Mucosa of rectum (tissue), 2 donors: ENCODE measurements at regions not wholly inside any gene's neighbourhood (a gene's known extent, or its start where the extent isn't known, plus 50 kb on each side); places are given as distances from the start of the nearest gene placed in this dataset.

Source experiments
- H3K27ac ChIP-seq, 2 donors: one replicate each; pipeline ENCODE4 v1.7.0; 2013; ENCODE audit warnings: inconsistent platforms in 2 of 2, low read depth in 2 of 2, low read length in 2 of 2
- H3K27me3 ChIP-seq, 2 donors: one replicate each; pipeline ENCODE4 v1.7.0; 2013; ENCODE audit warnings: low read length in 2 of 2; ENCODE audit not compliant: control insufficient read depth in 2 of 2, insufficient read depth in 2 of 2
- H3K36me3 ChIP-seq, 2 donors: one replicate each; pipeline ENCODE4 v1.7.0; 2013; ENCODE audit warnings: low read length in 2 of 2; ENCODE audit not compliant: control insufficient read depth in 2 of 2, insufficient read depth in 2 of 2
- H3K4me1 ChIP-seq, 2 donors: one replicate each; pipeline ENCODE4 v1.7.0; 2013; ENCODE audit warnings: low read length in 2 of 2, mild to moderate bottlenecking in 1 of 2; ENCODE audit not compliant: control insufficient read depth in 2 of 2, insufficient read depth in 2 of 2
- H3K4me3 ChIP-seq, 2 donors: one replicate each; pipeline ENCODE4 v1.7.0; 2013; ENCODE audit warnings: low read length in 2 of 2
- H3K9ac ChIP-seq, 2 donors: one replicate each; pipeline ENCODE4 v1.7.0; 2013; ENCODE audit warnings: low read length in 2 of 2, low read depth in 1 of 2, mild to moderate bottlenecking in 1 of 2
- H3K9me3 ChIP-seq, 2 donors: one replicate each; pipeline ENCODE4 v1.7.0; 2013; ENCODE audit warnings: low read length in 2 of 2; ENCODE audit not compliant: control insufficient read depth in 2 of 2
- donor health status: healthy.
- donor health status: Normal muscosa, but diverticular disease.

- Histone ChIP-seq H3K4me1 (no peaks in the 10 kb centered on the region), H3K9ac (no peak overlapping the region), H3K4me3 (no peak overlapping the region), H3K36me3 (no peaks in the 10 kb centered on the region), H3K27me3 (no peaks in the 10 kb centered on the region), H3K9me3 (no peaks in the 10 kb centered on the region), H3K27ac (no peak overlapping the region)
Measured at GRCh38 chr11:98940913-98941312, 79.8 kb upstream of the CNTN5 start.

DNA sequence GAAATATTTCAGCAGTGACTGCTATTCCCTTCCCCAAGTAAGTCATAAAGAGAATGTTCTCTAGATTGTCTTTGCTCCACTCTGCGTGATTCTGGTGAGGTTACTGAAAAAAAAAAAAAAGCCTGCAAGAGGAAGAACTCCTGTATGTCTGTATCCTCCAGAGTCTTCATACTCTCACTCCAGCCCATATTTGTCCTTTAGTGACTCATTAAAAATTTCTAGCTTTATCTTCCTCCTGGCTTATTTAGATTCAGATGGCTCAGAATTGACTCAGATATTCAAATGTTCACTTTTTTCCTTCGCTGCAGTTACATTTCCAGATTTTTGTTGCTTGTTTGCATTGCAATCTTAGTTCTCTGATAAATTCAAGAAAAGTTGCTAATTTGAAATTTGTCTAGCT lies 76.3 kb upstream of the CNTN5 start:
- H3K36me3 ChIP-seq, result no peaks in the 10 kb centered on the region
- no peaks in the 10 kb centered on the region for H3K9me3 ChIP-seq
- no peak overlapping the region for H3K9ac ChIP-seq
- no peaks in the 10 kb centered on the region for H3K27me3 ChIP-seq
- no peak overlapping the region for H3K27ac ChIP-seq
- no peak overlapping the region for H3K4me3 ChIP-seq
- H3K4me1 ChIP-seq, result no peaks in the 10 kb centered on the region

DNA sequence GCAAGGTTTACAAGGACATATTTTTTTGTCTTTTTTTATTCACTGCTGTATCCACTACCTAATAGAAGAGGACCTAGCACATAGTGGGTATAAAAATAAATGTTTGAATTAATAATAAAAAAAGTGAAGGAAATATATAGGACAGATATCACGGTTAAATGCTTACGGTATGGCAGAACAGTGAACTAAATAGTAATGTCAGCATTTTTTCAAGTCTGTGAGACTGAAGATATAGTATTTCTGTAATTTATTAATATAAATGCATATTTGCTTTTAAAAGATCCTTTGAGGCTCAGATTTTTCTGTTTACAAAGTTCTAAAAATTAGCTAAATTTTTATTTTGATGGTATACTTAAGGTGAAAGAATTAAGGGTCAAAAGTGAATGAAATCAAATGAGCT lies 68.6 kb upstream of the CNTN5 start:
- no peak overlapping the region for H3K4me3 ChIP-seq
- H3K9me3 ChIP-seq, result no peaks in the 10 kb centered on the region
- no peaks in the 10 kb centered on the region for H3K36me3 ChIP-seq
- H3K27ac ChIP-seq, result no peak overlapping the region
- no peaks in the 10 kb centered on the region for H3K4me1 ChIP-seq
- H3K9ac ChIP-seq, result no peak overlapping the region
- no peaks in the 10 kb centered on the region for H3K27me3 ChIP-seq

DNA sequence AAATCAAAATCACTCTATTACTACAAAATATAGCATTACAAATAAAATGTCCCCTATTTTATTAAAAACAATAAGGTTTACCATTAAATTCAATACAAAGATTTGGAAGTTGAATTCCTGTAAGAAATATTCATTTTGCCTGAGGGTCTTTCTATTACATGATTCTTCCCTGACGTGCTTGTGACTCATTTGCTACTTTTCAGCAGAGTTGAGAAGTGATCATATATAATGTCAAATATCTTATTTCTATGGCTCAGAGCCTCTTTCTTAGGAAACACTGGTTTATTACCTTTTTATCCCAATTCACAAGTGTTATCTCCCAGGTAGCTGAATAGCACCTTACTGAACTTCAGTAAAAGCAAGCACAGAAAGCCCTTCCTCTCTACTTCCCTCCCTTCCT lies 65.2 kb upstream of the CNTN5 start:
- Histone ChIP-seq H3K4me3 (no peak overlapping the region), H3K4me1 (no peaks in the 10 kb centered on the region), H3K27me3 (no peaks in the 10 kb centered on the region), H3K27ac (no peak overlapping the region), H3K9ac (no peak overlapping the region), H3K9me3 (no peaks in the 10 kb centered on the region), H3K36me3 (no peaks in the 10 kb centered on the region)

DNA sequence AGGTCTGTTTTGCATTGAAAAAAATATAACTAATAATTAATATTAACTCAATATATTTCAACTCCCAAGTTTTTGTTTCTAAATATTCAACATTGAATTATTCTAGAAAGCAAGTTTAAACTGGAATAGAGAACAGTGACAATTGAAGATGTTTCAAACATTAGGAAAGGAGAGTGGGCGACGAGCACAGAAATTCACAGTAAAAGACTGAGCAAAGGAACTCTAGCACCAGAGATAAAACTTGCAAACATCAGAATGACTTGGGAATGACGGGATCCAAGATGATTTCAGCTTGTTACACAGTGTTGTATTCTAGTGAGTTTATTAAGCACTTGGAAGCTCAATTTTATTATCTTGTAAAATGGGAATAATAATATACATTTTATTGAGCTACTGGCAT lies 56.6 kb upstream of the CNTN5 start:
- H3K9me3 ChIP-seq, result no peaks in the 10 kb centered on the region
- H3K9ac ChIP-seq, result no peak overlapping the region
- H3K27me3 ChIP-seq, result no peaks in the 10 kb centered on the region
- no peaks in the 10 kb centered on the region for H3K4me1 ChIP-seq
- no peak overlapping the region for H3K4me3 ChIP-seq
- no peak overlapping the region for H3K27ac ChIP-seq
- no peaks in the 10 kb centered on the region for H3K36me3 ChIP-seq

DNA sequence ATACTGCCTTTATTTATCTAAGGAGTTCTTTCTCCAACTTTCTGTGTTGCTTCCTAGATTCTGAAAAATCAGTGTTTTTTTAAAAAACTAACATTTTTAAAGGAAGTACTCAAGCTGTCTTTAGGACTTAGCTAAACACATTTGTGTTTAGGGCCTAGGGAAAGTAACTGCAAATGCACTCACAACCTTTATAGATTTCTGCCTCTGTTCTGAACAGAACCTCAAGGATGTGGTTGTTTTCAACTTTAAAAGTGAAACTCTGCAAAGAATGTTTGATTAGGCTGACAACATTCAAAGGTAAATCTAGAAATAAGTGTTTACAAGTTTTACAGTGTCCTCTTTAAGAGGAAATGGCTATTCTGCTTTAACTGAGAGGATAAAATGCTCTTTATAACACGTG lies 55.4 kb upstream of the CNTN5 start:
- H3K9me3 ChIP-seq, result no peaks in the 10 kb centered on the region
- H3K4me3 ChIP-seq, result no peak overlapping the region
- no peaks in the 10 kb centered on the region for H3K27me3 ChIP-seq
- H3K4me1 ChIP-seq, result no peaks in the 10 kb centered on the region
- H3K36me3 ChIP-seq, result no peaks in the 10 kb centered on the region
- H3K9ac ChIP-seq, result no peak overlapping the region
- H3K27ac ChIP-seq, result no peak overlapping the region

DNA sequence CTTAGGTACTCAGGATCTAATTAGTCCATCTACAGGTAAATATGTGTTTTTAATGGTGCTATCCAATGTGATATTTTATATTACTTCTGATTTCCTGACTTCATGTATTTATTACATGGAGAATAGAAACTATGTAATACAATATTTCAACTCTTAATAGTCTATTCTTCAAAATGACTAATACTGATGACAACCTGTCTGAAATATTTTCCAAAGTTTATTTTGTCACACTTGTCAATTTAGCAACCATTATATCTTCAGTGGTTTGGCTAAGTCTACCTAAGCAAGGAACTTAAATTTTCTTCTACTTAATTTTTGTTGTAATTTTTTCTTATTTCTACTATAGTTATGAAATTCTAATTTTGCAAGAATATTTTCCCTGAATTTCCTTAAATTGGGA lies 55.0 kb upstream of the CNTN5 start:
- H3K9me3 ChIP-seq, result no peaks in the 10 kb centered on the region
- no peaks in the 10 kb centered on the region for H3K27me3 ChIP-seq
- no peak overlapping the region for H3K4me3 ChIP-seq
- H3K36me3 ChIP-seq, result no peaks in the 10 kb centered on the region
- H3K9ac ChIP-seq, result no peak overlapping the region
- no peaks in the 10 kb centered on the region for H3K4me1 ChIP-seq
- no peak overlapping the region for H3K27ac ChIP-seq

DNA sequence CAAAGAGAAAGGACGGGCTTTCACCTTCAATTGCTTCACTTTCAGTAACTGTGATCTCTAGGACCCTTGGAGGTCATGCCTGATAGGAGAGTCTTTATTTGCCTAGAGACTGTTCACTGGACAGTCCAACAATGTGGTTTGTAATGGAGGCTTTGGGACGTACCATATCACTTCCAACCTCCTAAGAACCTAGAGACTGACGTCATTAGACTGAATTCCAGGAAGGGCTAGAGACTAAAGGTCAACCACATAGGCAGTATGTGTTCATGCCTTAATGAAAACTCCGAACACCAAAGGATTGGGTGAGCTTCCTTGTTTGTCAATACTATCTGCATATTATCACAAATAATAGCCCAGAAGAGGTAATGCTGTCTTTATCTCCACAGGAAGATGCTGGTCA lies 53.7 kb upstream of the CNTN5 start:
- Histone ChIP-seq H3K4me1 (no peaks in the 10 kb centered on the region), H3K27ac (no peak overlapping the region), H3K9me3 (no peaks in the 10 kb centered on the region), H3K27me3 (no peaks in the 10 kb centered on the region), H3K36me3 (no peaks in the 10 kb centered on the region), H3K9ac (no peak overlapping the region), H3K4me3 (no peak overlapping the region)
